SK-N-SH treated with all-trans-retinoic acid at 6 μM for 48 hours (cell line): ENCODE measurements at regions not wholly inside any gene's neighbourhood (a gene's known extent, or its start where the extent isn't known, plus 50 kb on each side); places are given as distances from the start of the nearest gene placed in this dataset.

Experiments
- ATAC-seq: fragments of 200-7000 bp; cut with Tn5 transposase; 3 replicates; pipeline ENCODE4 v1.9.1; 2020; ENCODE audit warnings: mild to moderate bottlenecking, moderate library complexity
- ARNTL ChIP-seq: fragments of 450-650 bp; formaldehyde crosslinking; IDR thresholded peaks from 2 replicates; pipeline ENCODE4 v1.5.0; 2020; ENCODE audit warnings: low read depth, mild to moderate bottlenecking, moderate library complexity, borderline replicate concordance
- BACH2 ChIP-seq: fragments of 250-450 bp; sonication (Bioruptor Pico); IDR thresholded peaks from 2 replicates; pipeline ENCODE4 v1.9.0; 2021; ENCODE audit warnings: mild to moderate bottlenecking, borderline replicate concordance
- CSDC2 ChIP-seq: fragments of 250-450 bp; sonication (Bioruptor Pico); IDR thresholded peaks from 2 replicates; pipeline ENCODE4 v1.5.0; 2020; ENCODE audit warnings: mild to moderate bottlenecking, moderate library complexity
- CSRNP3 ChIP-seq: fragments of 250-450 bp; sonication (Bioruptor Pico); IDR thresholded peaks from 2 replicates; pipeline ENCODE4 v1.5.1; 2021; ENCODE audit warnings: mild to moderate bottlenecking, moderate library complexity
- ESRRG ChIP-seq: fragments of 250-450 bp; sonication (Bioruptor Pico); IDR thresholded peaks from 2 replicates; pipeline ENCODE4 v1.6.1; 2021; ENCODE audit warnings: mild to moderate bottlenecking
- GLIS3 ChIP-seq: fragments of 250-450 bp; sonication (Bioruptor Pico); IDR thresholded peaks from 2 replicates; pipeline ENCODE4 v1.5.0; 2020; ENCODE audit warnings: mild to moderate bottlenecking, moderate library complexity
- ISL1 ChIP-seq: fragments of 250-450 bp; sonication (Bioruptor Pico); IDR thresholded peaks from 2 replicates; pipeline ENCODE4 v2.1.2; 2022; ENCODE audit warnings: mild to moderate bottlenecking, moderate library complexity
- OSR1 ChIP-seq: fragments of 250-450 bp; sonication (Bioruptor Pico); IDR thresholded peaks from 2 replicates; pipeline ENCODE4 v1.8.0; 2022; ENCODE audit warnings: moderate library complexity, mild to moderate bottlenecking, inconsistent platforms
- PATZ1 ChIP-seq: fragments of 250-450 bp; sonication (Bioruptor Pico); IDR thresholded peaks from 2 replicates; pipeline ENCODE4 v1.8.0; 2020; ENCODE audit warnings: mild to moderate bottlenecking, moderate library complexity, borderline replicate concordance
- POU6F1 ChIP-seq: fragments of 250-450 bp; sonication (Bioruptor Pico); IDR thresholded peaks from 2 replicates; pipeline ENCODE4 v1.8.0; 2021; ENCODE audit warnings: low read depth, mild to moderate bottlenecking, moderate library complexity, borderline replicate concordance
- PPARA ChIP-seq: fragments of 250-450 bp; sonication (Bioruptor Pico); IDR thresholded peaks from 2 replicates; pipeline ENCODE4 v1.5.0; 2020; ENCODE audit warnings: mild to moderate bottlenecking, borderline replicate concordance
- RARB ChIP-seq: fragments of 250-450 bp; sonication (Bioruptor Pico); IDR thresholded peaks from 2 replicates; pipeline ENCODE4 v1.8.0; 2021; ENCODE audit warnings: mild to moderate bottlenecking, moderate library complexity
- SNAI2 ChIP-seq: fragments of 250-450 bp; sonication (Bioruptor Pico); IDR thresholded peaks from 2 replicates; pipeline ENCODE4 v1.5.0; 2020; ENCODE audit warnings: mild to moderate bottlenecking, moderate library complexity
- TCF4 ChIP-seq: fragments of 250-450 bp; sonication (Bioruptor Pico); IDR thresholded peaks from 2 replicates; pipeline ENCODE4 v1.8.0; 2021; ENCODE audit warnings: mild to moderate bottlenecking, moderate library complexity, borderline replicate concordance
- TOX ChIP-seq: fragments of 250-450 bp; sonication (Bioruptor Pico); IDR thresholded peaks from 2 replicates; pipeline ENCODE4 v1.8.0; 2021; ENCODE audit warnings: mild to moderate bottlenecking, moderate library complexity, borderline replicate concordance
- TSHZ2 ChIP-seq: fragments of 250-450 bp; sonication (Bioruptor Pico); IDR thresholded peaks from 2 replicates; pipeline ENCODE4 v1.5.0; 2020; ENCODE audit warnings: mild to moderate bottlenecking, moderate library complexity
- ZC3H10 ChIP-seq: fragments of 250-450 bp; sonication (Bioruptor Pico); IDR thresholded peaks from 2 replicates; pipeline ENCODE4 v1.5.1; 2021; ENCODE audit warnings: mild to moderate bottlenecking, moderate library complexity
- ZFP3 ChIP-seq: fragments of 250-450 bp; sonication (Bioruptor Pico); IDR thresholded peaks from 2 replicates; pipeline ENCODE4 v1.5.0; 2020; ENCODE audit warnings: mild to moderate bottlenecking, moderate library complexity
- ZFP30 ChIP-seq: fragments of 450-650 bp; formaldehyde crosslinking; IDR thresholded peaks from 2 replicates; pipeline ENCODE4 v1.5.0; 2022; ENCODE audit warnings: mild to moderate bottlenecking, moderate library complexity
- ZNF565 ChIP-seq: fragments of 450-650 bp; formaldehyde crosslinking; conservative IDR thresholded peaks from 2 replicates; pipeline ENCODE4 v1.5.0; 2020; ENCODE audit warnings: low read depth, mild to moderate bottlenecking, moderate library complexity
- ZNF70 ChIP-seq: fragments of 450-650 bp; formaldehyde crosslinking; IDR thresholded peaks from 2 replicates; pipeline ENCODE4 v1.5.0; 2020; ENCODE audit warnings: mild to moderate bottlenecking, moderate library complexity
- ZNF8 ChIP-seq: fragments of 450-650 bp; formaldehyde crosslinking; IDR thresholded peaks from 2 replicates; pipeline ENCODE4 v1.5.0; 2020; ENCODE audit warnings: mild to moderate bottlenecking, moderate library complexity

- TF ChIP-seq POU6F1 (CRISPR knock-in tag) (no peak), TOX (CRISPR knock-in tag) (no peak), CSRNP3 (no peak), TCF4 (CRISPR knock-in tag) (no peak), ZNF8 (no peak), ZFP3 (CRISPR knock-in tag) (no peak), PATZ1 (CRISPR knock-in tag) (no peak), GLIS3 (no peak), PPARA (CRISPR knock-in tag) (no peak), BACH2 (no peak), CSDC2 (CRISPR knock-in tag) (no peak)
- no peak for ATAC-seq
These were observed 160.7 kb downstream of the AXIN2 start for GRCh38 chr17:65400701-65401100.

- TF ChIP-seq OSR1 (CRISPR knock-in tag) = no peak
- no peak for TF ChIP-seq PATZ1 (CRISPR knock-in tag)
- TF ChIP-seq ZNF70 (CRISPR knock-in tag) = no peak
- no peak for TF ChIP-seq BACH2
- no peak for TF ChIP-seq ESRRG
- no peak for TF ChIP-seq ISL1 (CRISPR knock-in tag)
- TF ChIP-seq GLIS3 = no peak
- no peak for TF ChIP-seq ZFP3 (CRISPR knock-in tag)
- TF ChIP-seq ZNF565 = no peak
- TF ChIP-seq SNAI2 (CRISPR knock-in tag) = no peak
- TF ChIP-seq ARNTL = no peak
- TF ChIP-seq POU6F1 (CRISPR knock-in tag) = no peak
- no peak for TF ChIP-seq TCF4 (CRISPR knock-in tag)
- TF ChIP-seq TOX (CRISPR knock-in tag) = no peak
- no peak for TF ChIP-seq TSHZ2
- TF ChIP-seq ZFP30 (CRISPR knock-in tag) = no peak
- no peak for TF ChIP-seq RARB (CRISPR knock-in tag)
- TF ChIP-seq ZC3H10 (CRISPR knock-in tag) = no peak
- no peak for ATAC-seq
These were observed 163.2 kb downstream of the AXIN2 start for GRCh38 chr17:65398040-65398787.
